ENCODE measurements at regions not wholly inside any gene's neighbourhood (a gene's known extent, or its start where the extent isn't known, plus 50 kb on each side); places are given as distances from the start of the nearest gene placed in this dataset.

- peaks cover 0 to 16% of the 10 kb centered on the region in 2 experiments for H3K27me3 ChIP-seq (ENCODE audit: control insufficient read depth in 1 of 2, insufficient read depth in 1 of 2, low read length in 2 of 2)
- no peak overlapping the region for H3K23ac ChIP-seq (ENCODE audit: low read length in 2 of 2)
- H3K79me1 ChIP-seq (replicated peaks; ENCODE audit: low read length, poor library complexity, severe bottlenecking), result no peaks in the 10 kb centered on the region
- WGBS, result 68% methylated on average over 4 of the region's 4 CpGs
- no peak overlapping the region for H2BK15ac ChIP-seq (ENCODE audit: low read depth, poor library complexity, severe bottlenecking)
- H2BK12ac ChIP-seq (ENCODE audit: low read length in 2 of 2), result no peak overlapping the region
- H3K18ac ChIP-seq (ENCODE audit: low read depth in 1 of 2, low read length in 2 of 2), result no peak overlapping the region
- DNase-seq, result no peak
- no peak overlapping the region for H3K4me2 ChIP-seq (ENCODE audit: low read length, poor library complexity, severe bottlenecking)
- H3K9ac ChIP-seq (ENCODE audit: low read length), result no peak overlapping the region
- H2BK5ac ChIP-seq (ENCODE audit: low read depth, low read length, poor library complexity, severe bottlenecking), result no peak overlapping the region
- H2BK120ac ChIP-seq (ENCODE audit: low read depth, low read length), result no peak overlapping the region
- H3K14ac ChIP-seq (ENCODE audit: low read length in 2 of 2), result no peak overlapping the region
- peaks cover 7% of the 10 kb centered on the region for H3K4me1 ChIP-seq (ENCODE audit: control insufficient read depth, insufficient read depth, low read depth, low read length)
- no peak overlapping the region for H3K27ac ChIP-seq (ENCODE audit: low read length, poor library complexity, severe bottlenecking)
- H3K9me3 ChIP-seq (ENCODE audit: control insufficient read depth, low read length), result no peaks in the 10 kb centered on the region
- no peak overlapping the region for H4K8ac ChIP-seq (ENCODE audit: low read length)
- no peak overlapping the region for H3K4me3 ChIP-seq (ENCODE audit: insufficient read depth in 1 of 2, low read depth in 1 of 2, low read length in 2 of 2)
- H4K91ac ChIP-seq (ENCODE audit: low read length), result no peak overlapping the region
- no peak overlapping the region for H2AK5ac ChIP-seq (ENCODE audit: low read length, severe bottlenecking)
- no peak overlapping the region for H3K4ac ChIP-seq (ENCODE audit: low read depth in 1 of 2, low read length in 2 of 2)
- H2AFZ ChIP-seq (ENCODE audit: low read depth, low read length), result no peak overlapping the region
- H3K36me3 ChIP-seq (ENCODE audit: control insufficient read depth in 1 of 2, insufficient read depth in 2 of 2, low read depth in 1 of 2, low read length in 2 of 2), result no peaks in the 10 kb centered on the region
These were observed 63.5 kb upstream of the ROR1 start for GRCh38 chr1:63710308-63710707.

- no peak overlapping the region for H3K4ac ChIP-seq (ENCODE audit: low read depth in 1 of 2, low read length in 2 of 2)
- no peak overlapping the region for H4K91ac ChIP-seq (ENCODE audit: low read length)
- H3K27ac ChIP-seq (ENCODE audit: low read length, poor library complexity, severe bottlenecking), result no peak overlapping the region
- no peak overlapping the region for H2BK15ac ChIP-seq (ENCODE audit: low read depth, poor library complexity, severe bottlenecking)
- H3K9me3 ChIP-seq (ENCODE audit: control insufficient read depth, low read length), result no peaks in the 10 kb centered on the region
- no peak overlapping the region for H3K4me2 ChIP-seq (ENCODE audit: low read length, poor library complexity, severe bottlenecking)
- no peak overlapping the region for H3K9ac ChIP-seq (ENCODE audit: low read length)
- no peak overlapping the region for H2BK12ac ChIP-seq (ENCODE audit: low read length in 2 of 2)
- no peak overlapping the region for H3K18ac ChIP-seq (ENCODE audit: low read depth in 1 of 2, low read length in 2 of 2)
- H2BK120ac ChIP-seq (ENCODE audit: low read depth, low read length), result no peak overlapping the region
- H2AK5ac ChIP-seq (ENCODE audit: low read length, severe bottlenecking), result no peak overlapping the region
- H3K79me1 ChIP-seq (replicated peaks; ENCODE audit: low read length, poor library complexity, severe bottlenecking), result no peaks in the 10 kb centered on the region
- peaks cover 5% of the 10 kb centered on the region for H3K4me1 ChIP-seq (ENCODE audit: control insufficient read depth, insufficient read depth, low read depth, low read length)
- WGBS, result 83% methylated on average over 1 of the region's 1 CpG
- DNase-seq, result no peak
- no peaks in the 10 kb centered on the region for H3K36me3 ChIP-seq (ENCODE audit: control insufficient read depth in 1 of 2, insufficient read depth in 2 of 2, low read depth in 1 of 2, low read length in 2 of 2)
- no peak overlapping the region for H3K4me3 ChIP-seq (ENCODE audit: insufficient read depth in 1 of 2, low read depth in 1 of 2, low read length in 2 of 2)
- no peak overlapping the region for H3K23ac ChIP-seq (ENCODE audit: low read length in 2 of 2)
- H3K27me3 ChIP-seq (ENCODE audit: control insufficient read depth in 1 of 2, insufficient read depth in 1 of 2, low read length in 2 of 2), result peaks cover 0 to 16% of the 10 kb centered on the region in 2 experiments
- H4K8ac ChIP-seq (ENCODE audit: low read length), result no peak overlapping the region
- no peak overlapping the region for H2AFZ ChIP-seq (ENCODE audit: low read depth, low read length)
- no peak overlapping the region for H2BK5ac ChIP-seq (ENCODE audit: low read depth, low read length, poor library complexity, severe bottlenecking)
- no peak overlapping the region for H3K14ac ChIP-seq (ENCODE audit: low read length in 2 of 2)
These were observed 62.9 kb upstream of the ROR1 start for GRCh38 chr1:63710761-63711380.

GRCh38 chr1:63713041-63713440, 60.8 kb upstream of the ROR1 start:
- no peak overlapping the region for H3K4me3 ChIP-seq (ENCODE audit: insufficient read depth in 1 of 2, low read depth in 1 of 2, low read length in 2 of 2)
- peaks cover 5% of the 10 kb centered on the region for H3K4me1 ChIP-seq (ENCODE audit: control insufficient read depth, insufficient read depth, low read depth, low read length)
- H2BK15ac ChIP-seq (ENCODE audit: low read depth, poor library complexity, severe bottlenecking), result no peak overlapping the region
- H3K9ac ChIP-seq (ENCODE audit: low read length), result no peak overlapping the region
- H3K27ac ChIP-seq (ENCODE audit: low read length, poor library complexity, severe bottlenecking), result no peak overlapping the region
- DNase-seq, result no peak
- H3K36me3 ChIP-seq (ENCODE audit: control insufficient read depth in 1 of 2, insufficient read depth in 2 of 2, low read depth in 1 of 2, low read length in 2 of 2), result no peaks in the 10 kb centered on the region
- 99% methylated on average over 3 of the region's 3 CpGs for WGBS
- H3K14ac ChIP-seq (ENCODE audit: low read length in 2 of 2), result no peak overlapping the region
- H3K27me3 ChIP-seq (ENCODE audit: control insufficient read depth in 1 of 2, insufficient read depth in 1 of 2, low read length in 2 of 2), result no peaks in the 10 kb centered on the region
- no peak overlapping the region for H4K91ac ChIP-seq (ENCODE audit: low read length)
- no peaks in the 10 kb centered on the region for H3K79me1 ChIP-seq (replicated peaks; ENCODE audit: low read length, poor library complexity, severe bottlenecking)
- H2BK5ac ChIP-seq (ENCODE audit: low read depth, low read length, poor library complexity, severe bottlenecking), result no peak overlapping the region
- no peak overlapping the region for H4K8ac ChIP-seq (ENCODE audit: low read length)
- no peaks in the 10 kb centered on the region for H3K9me3 ChIP-seq (ENCODE audit: control insufficient read depth, low read length)
- H3K18ac ChIP-seq (ENCODE audit: low read depth in 1 of 2, low read length in 2 of 2), result no peak overlapping the region
- no peak overlapping the region for H3K4ac ChIP-seq (ENCODE audit: low read depth in 1 of 2, low read length in 2 of 2)
- H3K4me2 ChIP-seq (ENCODE audit: low read length, poor library complexity, severe bottlenecking), result no peak overlapping the region
- H3K23ac ChIP-seq (ENCODE audit: low read length in 2 of 2), result no peak overlapping the region
- no peak overlapping the region for H2AK5ac ChIP-seq (ENCODE audit: low read length, severe bottlenecking)
- no peak overlapping the region for H2BK120ac ChIP-seq (ENCODE audit: low read depth, low read length)
- peak overlapping the region in 1 of 2 experiments; percentile 23 for H2BK12ac ChIP-seq (ENCODE audit: low read length in 2 of 2)
- H2AFZ ChIP-seq (ENCODE audit: low read depth, low read length), result no peak overlapping the region

GRCh38 chr1:63713627-63714481, 60.0 kb upstream of the ROR1 start:
- Histone ChIP-seq H3K9me3 (ENCODE audit: control insufficient read depth, low read length) (no peaks in the 10 kb centered on the region), H2BK5ac (ENCODE audit: low read depth, low read length, poor library complexity, severe bottlenecking) (no peak overlapping the region), H2AFZ (ENCODE audit: low read depth, low read length) (no peak overlapping the region), H4K91ac (ENCODE audit: low read length) (no peak overlapping the region), H3K9ac (ENCODE audit: low read length) (peak overlapping the region; percentile 31), H3K27me3 (ENCODE audit: control insufficient read depth in 1 of 2, insufficient read depth in 1 of 2, low read length in 2 of 2) (no peaks in the 10 kb centered on the region), H3K14ac (ENCODE audit: low read length in 2 of 2) (no peak overlapping the region), H3K4me1 (ENCODE audit: control insufficient read depth, insufficient read depth, low read depth, low read length) (peaks cover 5% of the 10 kb centered on the region), H2BK12ac (ENCODE audit: low read length in 2 of 2) (no peak overlapping the region), H2AK5ac (ENCODE audit: low read length, severe bottlenecking) (no peak overlapping the region), H2BK15ac (ENCODE audit: low read depth, poor library complexity, severe bottlenecking) (no peak overlapping the region), H3K36me3 (ENCODE audit: control insufficient read depth in 1 of 2, insufficient read depth in 2 of 2, low read depth in 1 of 2, low read length in 2 of 2) (no peaks in the 10 kb centered on the region), H3K18ac (ENCODE audit: low read depth in 1 of 2, low read length in 2 of 2) (no peak overlapping the region), H3K79me1 (replicated peaks; ENCODE audit: low read length, poor library complexity, severe bottlenecking) (no peaks in the 10 kb centered on the region), H3K27ac (ENCODE audit: low read length, poor library complexity, severe bottlenecking) (no peak overlapping the region), H3K23ac (ENCODE audit: low read length in 2 of 2) (no peak overlapping the region), H2BK120ac (ENCODE audit: low read depth, low read length) (no peak overlapping the region), H4K8ac (ENCODE audit: low read length) (no peak overlapping the region), H3K4ac (ENCODE audit: low read depth in 1 of 2, low read length in 2 of 2) (no peak overlapping the region), H3K4me3 (ENCODE audit: insufficient read depth in 1 of 2, low read depth in 1 of 2, low read length in 2 of 2) (peak overlapping the region in 1 of 2 experiments; percentile 7), H3K4me2 (ENCODE audit: low read length, poor library complexity, severe bottlenecking) (no peak overlapping the region)
- DNase-seq, result peak; percentile 83
- 55% methylated on average over 6 of the region's 6 CpGs for WGBS
